ENCODE measurements at regions not wholly inside any gene's neighbourhood (a gene's known extent, or its start where the extent isn't known, plus 50 kb on each side); places are given as distances from the start of the nearest gene placed in this dataset.

DNA sequence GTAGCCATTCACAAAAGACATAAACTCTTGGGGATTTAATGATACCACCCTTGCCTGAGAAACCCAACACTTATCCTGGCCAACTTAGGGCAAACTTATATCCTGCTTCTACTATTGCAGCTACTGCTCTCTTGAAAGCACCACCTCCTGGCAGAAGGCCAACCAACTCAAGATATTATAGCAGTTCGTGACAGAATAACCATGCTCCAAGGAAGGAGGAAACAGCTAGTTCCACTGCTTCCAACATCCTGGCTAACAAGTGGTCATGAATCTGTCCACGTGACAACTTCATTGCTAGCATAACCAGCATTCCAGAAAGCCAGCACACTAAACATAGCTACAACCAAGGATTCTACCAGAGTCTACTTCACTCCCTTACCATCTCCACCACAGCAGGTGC, 1037.5 kb downstream of the TBL1XR1 start:
- TF ChIP-seq, protein P1, sequence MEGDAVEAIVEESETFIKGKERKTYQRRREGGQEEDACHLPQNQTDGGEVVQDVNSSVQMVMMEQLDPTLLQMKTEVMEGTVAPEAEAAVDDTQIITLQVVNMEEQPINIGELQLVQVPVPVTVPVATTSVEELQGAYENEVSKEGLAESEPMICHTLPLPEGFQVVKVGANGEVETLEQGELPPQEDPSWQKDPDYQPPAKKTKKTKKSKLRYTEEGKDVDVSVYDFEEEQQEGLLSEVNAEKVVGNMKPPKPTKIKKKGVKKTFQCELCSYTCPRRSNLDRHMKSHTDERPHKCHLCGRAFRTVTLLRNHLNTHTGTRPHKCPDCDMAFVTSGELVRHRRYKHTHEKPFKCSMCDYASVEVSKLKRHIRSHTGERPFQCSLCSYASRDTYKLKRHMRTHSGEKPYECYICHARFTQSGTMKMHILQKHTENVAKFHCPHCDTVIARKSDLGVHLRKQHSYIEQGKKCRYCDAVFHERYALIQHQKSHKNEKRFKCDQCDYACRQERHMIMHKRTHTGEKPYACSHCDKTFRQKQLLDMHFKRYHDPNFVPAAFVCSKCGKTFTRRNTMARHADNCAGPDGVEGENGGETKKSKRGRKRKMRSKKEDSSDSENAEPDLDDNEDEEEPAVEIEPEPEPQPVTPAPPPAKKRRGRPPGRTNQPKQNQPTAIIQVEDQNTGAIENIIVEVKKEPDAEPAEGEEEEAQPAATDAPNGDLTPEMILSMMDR (IDR thresholded peaks at IDR 0.05; ENCODE audit: extremely low read depth, missing control alignments) = no peak
- DNase-seq (ENCODE audit: low spot score) = no peak

DNA sequence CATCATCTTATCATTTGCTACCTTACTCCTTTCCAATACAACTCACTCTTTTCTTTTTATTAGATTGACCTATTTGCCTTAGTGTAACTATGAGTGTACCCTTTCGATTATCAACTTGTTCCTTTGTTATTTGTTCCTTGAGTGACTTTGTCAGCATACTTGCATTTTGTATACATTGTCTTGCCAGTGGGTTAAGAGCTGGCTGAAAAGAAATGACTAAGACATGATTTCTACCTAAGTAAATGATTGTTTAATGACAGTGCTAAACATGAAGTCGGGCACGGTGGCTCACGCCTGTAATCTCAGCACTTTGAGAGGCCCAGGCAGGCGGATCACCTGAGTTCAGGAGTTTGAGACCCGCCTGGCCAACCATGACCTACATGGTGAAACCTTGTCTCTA, 1042.3 kb downstream of the TBL1XR1 start:
- TF ChIP-seq, protein P1 (IDR thresholded peaks at IDR 0.05; ENCODE audit: extremely low read depth, missing control alignments) = no peak
- no peak for DNase-seq (ENCODE audit: low spot score)

DNA sequence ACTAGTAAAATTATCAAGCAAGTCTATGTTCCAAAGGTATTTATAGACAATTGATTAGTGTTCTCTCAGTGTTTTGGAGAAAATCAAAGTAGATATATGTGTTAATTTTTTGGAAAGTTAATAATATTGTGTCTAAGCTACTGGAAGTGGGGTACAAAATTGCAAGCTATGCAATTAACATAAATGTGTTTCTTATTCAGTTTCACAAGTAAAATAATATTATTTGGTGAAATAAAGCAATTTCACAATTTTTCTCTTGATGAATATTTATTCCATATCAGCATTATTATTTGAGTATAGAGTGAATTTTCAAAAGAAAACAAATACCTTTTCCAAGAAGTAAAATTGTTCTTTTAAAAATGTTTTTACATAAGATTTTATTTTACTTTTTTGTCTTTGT, 1047.7 kb downstream of the TBL1XR1 start:
- no peak for DNase-seq (ENCODE audit: low spot score)
- TF ChIP-seq, protein P1 (IDR thresholded peaks at IDR 0.05; ENCODE audit: extremely low read depth, missing control alignments) = no peak

DNA sequence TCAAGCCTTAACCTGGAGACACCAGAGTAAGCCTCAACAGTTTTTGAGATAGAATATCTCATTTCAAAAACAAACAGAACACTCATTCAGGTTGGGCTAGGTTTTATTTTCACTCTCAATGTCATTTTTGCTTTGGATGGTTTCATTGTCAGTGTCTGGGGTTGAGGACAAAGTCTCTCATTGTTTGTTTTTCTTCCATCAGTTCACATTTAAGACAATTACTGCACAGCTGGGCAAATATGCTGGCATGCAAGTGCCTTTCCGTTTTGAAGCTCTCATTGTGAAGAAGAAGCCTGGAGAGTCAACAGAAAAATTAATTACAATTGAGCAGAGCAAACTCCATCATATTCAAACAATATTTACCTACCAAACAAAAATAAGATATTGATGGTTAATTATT, 1050.0 kb downstream of the TBL1XR1 start:
- DNase-seq (ENCODE audit: low spot score) = no peak
- TF ChIP-seq, protein P1 (IDR thresholded peaks at IDR 0.05; ENCODE audit: extremely low read depth, missing control alignments) = no peak

DNA sequence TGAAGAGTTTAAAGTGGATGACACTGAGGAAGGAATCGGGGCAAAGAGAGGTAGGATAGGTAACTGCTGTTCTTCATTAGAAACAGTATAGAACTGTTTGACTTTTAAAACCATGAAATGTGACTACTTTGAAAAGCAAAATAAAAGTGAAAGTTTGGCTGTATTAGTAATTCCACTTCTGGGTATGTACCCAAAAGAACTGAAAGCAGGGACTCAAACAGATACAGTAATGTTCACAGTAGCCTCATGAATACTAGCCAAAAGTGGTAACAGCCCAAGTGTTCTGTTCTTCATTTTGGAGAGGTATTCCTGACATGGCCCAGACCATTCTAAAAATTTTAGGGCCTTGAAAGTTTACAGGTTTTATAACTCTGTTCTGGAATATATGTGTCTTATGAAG, 1055.4 kb downstream of the TBL1XR1 start:
- no peak for DNase-seq (ENCODE audit: low spot score)

DNA sequence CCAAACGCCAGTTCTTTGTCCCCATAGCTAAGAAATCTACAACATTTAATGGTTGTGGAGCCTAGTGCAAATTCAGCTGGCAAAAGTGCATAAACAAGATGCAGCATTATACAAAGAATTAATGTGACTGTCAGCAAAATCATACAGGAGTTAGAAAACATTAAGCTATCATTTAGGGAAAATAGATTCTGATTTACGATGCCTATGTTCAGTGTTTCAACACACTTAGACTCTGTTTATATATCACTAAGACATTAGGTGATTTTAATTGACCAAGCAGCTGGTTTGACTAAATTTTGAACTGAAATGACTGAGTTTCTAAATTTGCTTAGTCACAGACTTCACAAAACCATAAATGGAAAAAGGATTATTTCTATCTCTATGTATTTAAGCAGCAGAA, 1076.8 kb downstream of the TBL1XR1 start:
- no peak for DNase-seq (ENCODE audit: low spot score)
- TF ChIP-seq, protein P1 (IDR thresholded peaks at IDR 0.05; ENCODE audit: extremely low read depth, missing control alignments) = no peak

More for the DNA sequence above, 1055.4 kb downstream of the TBL1XR1 start:
- TF ChIP-seq, protein P1 (IDR thresholded peaks at IDR 0.05; ENCODE audit: extremely low read depth, missing control alignments) = no peak

DNA sequence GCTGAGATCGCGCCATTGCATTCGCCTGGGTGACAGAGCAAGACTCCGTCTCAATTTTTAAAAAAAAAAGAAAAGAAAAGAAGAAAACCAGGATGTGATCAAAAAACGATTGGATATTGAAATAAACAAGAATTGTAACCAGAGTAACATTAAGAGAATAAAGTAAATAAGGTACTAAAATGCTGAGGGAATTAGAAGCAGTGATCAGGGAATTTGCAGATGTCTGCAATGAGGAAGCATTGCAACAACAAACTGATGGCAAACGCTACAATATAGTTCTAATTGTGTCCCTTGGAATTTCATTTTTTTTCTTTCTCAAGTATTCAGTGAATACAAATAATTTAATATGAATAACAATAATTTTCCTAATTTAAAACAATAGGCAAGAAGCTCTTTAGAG, 1077.5 kb downstream of the TBL1XR1 start:
- TF ChIP-seq, protein P1 (IDR thresholded peaks at IDR 0.05; ENCODE audit: extremely low read depth, missing control alignments) = no peak
- no peak for DNase-seq (ENCODE audit: low spot score)
